Neural cell (in vitro differentiated cells): ENCODE measurements at regions not wholly inside any gene's neighbourhood (a gene's known extent, or its start where the extent isn't known, plus 50 kb on each side); places are given as distances from the start of the nearest gene placed in this dataset.

Experiments used
- H2AFZ ChIP-seq: fragments of 200-600, 300-800 bp; sonication (generic), shearing (Covaris generic); 2 replicates; pipeline ENCODE4 v1.6.0; 2014; ENCODE audit warnings: low read depth, mild to moderate bottlenecking, antibody characterized with exemption, low read length, moderate library complexity
- H3F3A ChIP-seq: fragments of 200-600 bp; shearing (Covaris generic); 2 replicates; pipeline ENCODE4 v1.6.1; 2016; ENCODE audit warnings: mild to moderate bottlenecking, moderate library complexity, mixed read lengths, antibody characterized with exemption, low read length; ENCODE audit not compliant: insufficient read depth, poor library complexity, severe bottlenecking
- H3K27ac ChIP-seq: fragments of 200-600, 300-800 bp; sonication (generic), shearing (Covaris generic); 2 replicates; pipeline ENCODE4 v1.5.1; 2014; ENCODE audit warnings: mild to moderate bottlenecking, low read length, moderate library complexity
- H3K27me3 ChIP-seq: fragments of 300-800, 200-600 bp; sonication (generic), shearing (Covaris generic); 2 replicates; pipeline ENCODE4 v1.6.0; 2014; ENCODE audit warnings: mild to moderate bottlenecking, low read depth, low read length, moderate library complexity; ENCODE audit not compliant: insufficient read depth
- H3K36me3 ChIP-seq: fragments of 300-800, 200-600 bp; sonication (generic), shearing (Covaris generic); 2 replicates; pipeline ENCODE4 v1.5.1; 2014; ENCODE audit warnings: mild to moderate bottlenecking, antibody characterized with exemption, low read length, moderate library complexity; ENCODE audit not compliant: insufficient read depth
- H3K4me2 ChIP-seq: fragments of 300-800, 200-600 bp; sonication (generic), shearing (Covaris generic); 2 replicates; pipeline ENCODE4 v1.6.0; 2014; ENCODE audit warnings: mild to moderate bottlenecking, low read length
- H3K4me3 ChIP-seq: fragments of 300-800, 200-600 bp; sonication (generic), shearing (Covaris generic); 2 replicates; pipeline ENCODE4 v1.5.1; 2014; ENCODE audit warnings: mild to moderate bottlenecking, low read length, moderate library complexity
- H3K79me2 ChIP-seq: fragments of 200-600 bp; shearing (Covaris generic); replicated peaks from 2 replicates; pipeline ENCODE4 v1.6.0; 2014; ENCODE audit warnings: mild to moderate bottlenecking, low read length, moderate library complexity; ENCODE audit not compliant: insufficient read depth
- H3K9ac ChIP-seq: fragments of 300-800, 200-600 bp; sonication (generic), shearing (Covaris generic); 2 replicates; pipeline ENCODE4 v1.6.1; 2016; ENCODE audit warnings: mild to moderate bottlenecking, low read length, mixed read lengths
- H3K9me2 ChIP-seq: fragments of 200-600 bp; shearing (Covaris generic); 2 replicates; pipeline ENCODE4 v1.6.1; 2016; ENCODE audit warnings: mild to moderate bottlenecking, low read length, mixed read lengths; ENCODE audit not compliant: insufficient read depth
- H3K9me3 ChIP-seq: fragments of 200-600, 300-800 bp; sonication (generic), shearing (Covaris generic); 2 replicates; pipeline ENCODE4 v1.6.1; 2016; ENCODE audit warnings: mild to moderate bottlenecking, mixed run types, low read length, moderate library complexity, mixed read lengths
- H4K20me1 ChIP-seq: fragments of 200-600 bp; shearing (Covaris generic); 2 replicates; pipeline ENCODE4 v1.6.1; 2016; ENCODE audit warnings: mild to moderate bottlenecking, mixed run types; ENCODE audit not compliant: insufficient read depth
- CTCF ChIP-seq: fragments of 450-650 bp; IDR thresholded peaks from 2 replicates; pipeline ENCODE4 v1.5.1; 2014; ENCODE audit warnings: antibody characterized with exemption, mild to moderate bottlenecking, moderate library complexity; ENCODE audit not compliant: poor library complexity, severe bottlenecking
- EP300 ChIP-seq: fragments of 450-650 bp; conservative IDR thresholded peaks from 2 replicates; pipeline ENCODE4 v1.6.1; 2014; ENCODE audit warnings: antibody characterized with exemption, mild to moderate bottlenecking, moderate library complexity; ENCODE audit not compliant: poor library complexity, severe bottlenecking
- EZH2 ChIP-seq: fragments of 200-600, 300-800 bp; shearing (Covaris generic), sonication (generic); IDR thresholded peaks from 2 replicates; pipeline ENCODE4 v1.6.1; 2014; ENCODE audit warnings: antibody characterized with exemption, low read length, borderline replicate concordance, mild to moderate bottlenecking; ENCODE audit not compliant: insufficient read depth, poor library complexity, severe bottlenecking
- MXI1 ChIP-seq: fragments of 450-650 bp; conservative IDR thresholded peaks from 2 replicates; pipeline ENCODE4 v1.6.1; 2014; ENCODE audit warnings: antibody characterized with exemption, mild to moderate bottlenecking; ENCODE audit not compliant: poor library complexity, severe bottlenecking
- POLR2AphosphoS5 ChIP-seq: IDR thresholded peaks from 2 replicates; pipeline ENCODE4 v1.6.1; 2012
- RAD21 ChIP-seq: fragments of 450-650 bp; conservative IDR thresholded peaks from 2 replicates; pipeline ENCODE4 v1.6.1; 2014; ENCODE audit warnings: antibody characterized with exemption, mild to moderate bottlenecking, moderate library complexity
- REST ChIP-seq: IDR thresholded peaks from 2 replicates; pipeline ENCODE4 v1.6.1; 2012; ENCODE audit warnings: borderline replicate concordance
- SMC3 ChIP-seq: fragments of 450-650 bp; conservative IDR thresholded peaks from 2 replicates; pipeline ENCODE4 v1.6.1; 2014; ENCODE audit warnings: antibody characterized with exemption, mild to moderate bottlenecking, moderate library complexity; ENCODE audit not compliant: poor library complexity
- TAF1 ChIP-seq: IDR thresholded peaks from 2 replicates; pipeline ENCODE4 v1.6.1; 2012; ENCODE audit warnings: low read depth

- no peaks in the 10 kb centered on the region for H3K79me2 ChIP-seq
- H3K9me2 ChIP-seq, result no peaks in the 10 kb centered on the region
- H3K9ac ChIP-seq, result no peak overlapping the region
- no peaks in the 10 kb centered on the region for H3K9me3 ChIP-seq
- TF ChIP-seq CTCF, result no peak
- no peak for TF ChIP-seq POLR2AphosphoS5
- no peak for TF ChIP-seq EP300
- TF ChIP-seq SMC3, result no peak
- TF ChIP-seq RAD21, result no peak
- no peak for TF ChIP-seq TAF1
- no peak for TF ChIP-seq MXI1
- TF ChIP-seq REST, result no peak
- TF ChIP-seq EZH2, result no peak
- H3K4me2 ChIP-seq, result no peak overlapping the region
- H3K36me3 ChIP-seq, result no peaks in the 10 kb centered on the region
- no peaks in the 10 kb centered on the region for H4K20me1 ChIP-seq
- H3K27me3 ChIP-seq, result no peaks in the 10 kb centered on the region
- H3K4me3 ChIP-seq, result no peak overlapping the region
- no peaks in the 10 kb centered on the region for H3F3A ChIP-seq
- no peak overlapping the region for H3K27ac ChIP-seq
- no peak overlapping the region for H2AFZ ChIP-seq
Measured at GRCh38 chr11:106594751-106595351, 423.4 kb downstream of the GUCY1A2 start.

GRCh38 chr11:106601684-106602297 is 416.5 kb downstream of the GUCY1A2 start:
- no peak overlapping the region for H3K27ac ChIP-seq

More at GRCh38 chr11:106601684-106602297, 416.5 kb downstream of the GUCY1A2 start:
- no peaks in the 10 kb centered on the region for H3K27me3 ChIP-seq
- H4K20me1 ChIP-seq, result no peaks in the 10 kb centered on the region
- no peaks in the 10 kb centered on the region for H3K36me3 ChIP-seq
- no peak overlapping the region for H3K9ac ChIP-seq
- H2AFZ ChIP-seq, result no peak overlapping the region
- H3F3A ChIP-seq, result no peaks in the 10 kb centered on the region
- no peaks in the 10 kb centered on the region for H3K79me2 ChIP-seq
- no peak overlapping the region for H3K4me2 ChIP-seq
- H3K9me3 ChIP-seq, result no peaks in the 10 kb centered on the region
- no peak overlapping the region for H3K4me3 ChIP-seq
- TF ChIP-seq MXI1 (no peak), RAD21 (no peak), CTCF (no peak), TAF1 (no peak), POLR2AphosphoS5 (no peak), REST (no peak), EP300 (no peak)
- no peaks in the 10 kb centered on the region for H3K9me2 ChIP-seq
